ENCODE measurements at regions not wholly inside any gene's neighbourhood (a gene's known extent, or its start where the extent isn't known, plus 50 kb on each side); places are given as distances from the start of the nearest gene placed in this dataset.

GRCh38 chr5:12316812-12317211, 412.6 kb upstream of the CTNND2 start:
- no peak for TF ChIP-seq CTCF (tag by site-specific recombination; IDR thresholded peaks at IDR 0.05)
- TF ChIP-seq ELK4 (IDR thresholded peaks at IDR 0.05; ENCODE audit: borderline replicate concordance, low read depth, low read length): no peak
- TF ChIP-seq PRDM10 (tag by site-specific recombination; IDR thresholded peaks at IDR 0.05): no peak
- no peak for TF ChIP-seq ZBTB21 (tag by site-specific recombination; IDR thresholded peaks at IDR 0.05)
- no peak for TF ChIP-seq ZBTB44 (tag by site-specific recombination; IDR thresholded peaks at IDR 0.05)
